Gastroesophageal sphincter (tissue), 3 donors: ENCODE measurements at regions not wholly inside any gene's neighbourhood (a gene's known extent, or its start where the extent isn't known, plus 50 kb on each side); places are given as distances from the start of the nearest gene placed in this dataset.

Experiments used
- CTCF ChIP-seq, 4 experiments: fragments of 200-600 bp in 2 of 4; fragments of 450-650 bp in 2 of 4; sonication (generic) in 1 of 4; IDR thresholded peaks; one replicate each; pipeline ENCODE4 v1.5.1; 2017 to 2019; ENCODE audit warnings: antibody characterized with exemption in 4 of 4, mild to moderate bottlenecking in 2 of 4, moderate library complexity in 2 of 4
- EP300 ChIP-seq: sonication (generic); formaldehyde crosslinking; IDR thresholded peaks from one replicate; pipeline ENCODE4 v1.6.1; 2017; ENCODE audit warnings: antibody characterized with exemption, mild to moderate bottlenecking
- POLR2A ChIP-seq, 2 donors: fragments of 450-650 bp; IDR thresholded peaks; one replicate each; pipeline ENCODE4 v1.6.1; 2017; ENCODE audit warnings: antibody characterized with exemption in 2 of 2, mild to moderate bottlenecking in 2 of 2, moderate library complexity in 1 of 2

- TF ChIP-seq CTCF (IDR thresholded peaks at IDR 0.05) (no peak), POLR2A (IDR thresholded peaks at IDR 0.05) (no peak), EP300 (no peak)
Measured at GRCh38 chr3:194908972-194909371, 223.3 kb downstream of the FAM43A start.
